Tibial nerve (tissue), 4 donors: ENCODE measurements at regions not wholly inside any gene's neighbourhood (a gene's known extent, or its start where the extent isn't known, plus 50 kb on each side); places are given as distances from the start of the nearest gene placed in this dataset.
"Not testable (repeated sequence)": the region's sequence is repeated elsewhere in the genome, so short reads cannot be mapped to it uniquely, and the experiment has no call there.

Experiments used
- DNase-seq, 2 donors: peaks; one replicate each; pipeline ENCODE4 v3.0.0-alpha.2; 2019; ENCODE audit warnings: low spot score in 2 of 2
- H3K27ac ChIP-seq, 4 donors: fragments of 200-600 bp; sonication (generic) in 3 of 4; one replicate each; pipeline ENCODE4 v1.5.1; 2017 to 2019; ENCODE audit warnings: mild to moderate bottlenecking in 1 of 4
- H3K27me3 ChIP-seq, 2 donors: fragments of 200-600 bp; sonication (generic) in 1 of 2; one replicate each; pipeline versions ENCODE4 v1.5.1 to v1.6.0; 2017 to 2019
- H3K36me3 ChIP-seq, 3 donors: fragments of 200-600 bp; sonication (generic); one replicate each; pipeline ENCODE4 v1.5.1; 2018 to 2019
- H3K4me1 ChIP-seq, 4 donors: fragments of 200-600 bp; sonication (generic) in 3 of 4; one replicate each; pipeline ENCODE4 v1.5.1; 2017 to 2019
- H3K4me3 ChIP-seq, 4 donors: fragments of 200-600 bp; sonication (generic) in 3 of 4; one replicate each; pipeline ENCODE4 v1.5.1; 2017 to 2019; ENCODE audit warnings: mild to moderate bottlenecking in 1 of 4, moderate library complexity in 1 of 4
- H3K9me3 ChIP-seq, 4 donors: fragments of 200-600 bp; sonication (generic) in 3 of 4; one replicate each; pipeline ENCODE4 v1.5.1; 2017 to 2019
- EP300 ChIP-seq, 2 donors: sonication (generic); formaldehyde crosslinking; IDR thresholded peaks; one replicate each; pipeline ENCODE4 v1.6.1; 2017; ENCODE audit warnings: antibody characterized with exemption in 2 of 2, mild to moderate bottlenecking in 1 of 2
- POLR2A ChIP-seq, 2 donors: fragments of 450-650 bp; IDR thresholded peaks; one replicate each; pipeline ENCODE4 v1.6.1; 2017; ENCODE audit warnings: antibody characterized with exemption in 2 of 2, mild to moderate bottlenecking in 2 of 2, moderate library complexity in 2 of 2
- WGBS, 2 donors: methylation state at CpG; one replicate each; pipeline ENCODE4 v1.1.5; 2018; 5-methylcytosine and 5-hydroxymethylcytosine counted together
- TF ChIP-seq, protein P1 (sequence below), 5 experiments: fragments of 200-600 bp in 3 of 5; fragments of 450-650 bp in 2 of 5; sonication (generic) in 3 of 5; IDR thresholded peaks; one replicate each; pipeline ENCODE4 v1.5.1; 2016 to 2019; ENCODE audit warnings: antibody characterized with exemption in 5 of 5, mild to moderate bottlenecking in 3 of 5, moderate library complexity in 2 of 5

DNA sequence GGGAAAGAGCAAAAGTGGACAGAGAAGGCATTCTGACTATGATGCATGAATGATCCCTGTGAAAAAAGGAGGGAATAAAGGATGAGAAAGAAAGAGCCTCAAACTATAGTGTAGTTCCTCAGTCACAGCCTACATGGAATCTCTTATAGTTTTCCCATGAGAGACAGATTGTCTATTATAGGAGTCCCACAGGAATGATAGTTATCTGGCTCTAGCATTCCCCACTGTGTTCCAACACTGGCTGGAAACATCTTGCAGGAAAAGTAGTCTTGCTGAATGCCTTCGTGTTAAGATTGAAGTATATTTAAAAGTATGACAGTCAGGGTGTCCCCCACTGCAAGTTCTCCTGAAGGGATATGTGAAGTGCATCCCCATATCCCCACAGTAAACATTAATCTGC is 641.5 kb upstream of the NECTIN3 start:
- TF ChIP-seq POLR2A (IDR thresholded peaks at IDR 0.05) (no peak), EP300 (IDR thresholded peaks at IDR 0.05) (no peak)
- TF ChIP-seq, protein P1, sequence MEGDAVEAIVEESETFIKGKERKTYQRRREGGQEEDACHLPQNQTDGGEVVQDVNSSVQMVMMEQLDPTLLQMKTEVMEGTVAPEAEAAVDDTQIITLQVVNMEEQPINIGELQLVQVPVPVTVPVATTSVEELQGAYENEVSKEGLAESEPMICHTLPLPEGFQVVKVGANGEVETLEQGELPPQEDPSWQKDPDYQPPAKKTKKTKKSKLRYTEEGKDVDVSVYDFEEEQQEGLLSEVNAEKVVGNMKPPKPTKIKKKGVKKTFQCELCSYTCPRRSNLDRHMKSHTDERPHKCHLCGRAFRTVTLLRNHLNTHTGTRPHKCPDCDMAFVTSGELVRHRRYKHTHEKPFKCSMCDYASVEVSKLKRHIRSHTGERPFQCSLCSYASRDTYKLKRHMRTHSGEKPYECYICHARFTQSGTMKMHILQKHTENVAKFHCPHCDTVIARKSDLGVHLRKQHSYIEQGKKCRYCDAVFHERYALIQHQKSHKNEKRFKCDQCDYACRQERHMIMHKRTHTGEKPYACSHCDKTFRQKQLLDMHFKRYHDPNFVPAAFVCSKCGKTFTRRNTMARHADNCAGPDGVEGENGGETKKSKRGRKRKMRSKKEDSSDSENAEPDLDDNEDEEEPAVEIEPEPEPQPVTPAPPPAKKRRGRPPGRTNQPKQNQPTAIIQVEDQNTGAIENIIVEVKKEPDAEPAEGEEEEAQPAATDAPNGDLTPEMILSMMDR (IDR thresholded peaks at IDR 0.05) = no peak
- H3K27ac ChIP-seq = no peak overlapping the region
- H3K27me3 ChIP-seq = no peaks in the 10 kb centered on the region
- H3K4me1 ChIP-seq = no peaks in the 10 kb centered on the region
- H3K36me3 ChIP-seq = no peaks in the 10 kb centered on the region
- no peak for DNase-seq
- no peak overlapping the region for H3K4me3 ChIP-seq
- WGBS, 2 donors = 53 to 73% methylated on average over 1 of the region's 1 CpG
- H3K9me3 ChIP-seq = no peaks in the 10 kb centered on the region

DNA sequence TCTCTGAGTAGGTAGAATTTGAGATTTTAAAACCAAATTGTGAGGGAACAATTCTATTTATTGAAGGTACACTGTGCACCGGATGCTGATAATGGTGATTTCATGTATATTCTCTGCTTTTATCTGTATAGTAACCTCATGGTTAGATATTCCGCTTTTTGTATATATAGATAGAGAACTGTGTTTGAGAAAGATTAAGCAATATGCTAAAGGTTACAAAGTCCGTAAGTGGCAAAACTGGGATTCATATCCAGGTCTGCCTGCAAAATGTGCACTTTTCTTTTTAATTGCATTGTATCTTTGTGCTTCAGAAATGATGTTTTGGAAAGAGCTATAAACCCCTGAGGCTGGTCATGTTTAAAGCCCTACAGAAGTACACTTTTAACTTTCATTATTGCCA is 635.4 kb upstream of the NECTIN3 start:
- H3K27me3 ChIP-seq = no peaks in the 10 kb centered on the region
- no peak for DNase-seq
- no peak for TF ChIP-seq POLR2A (IDR thresholded peaks at IDR 0.05)
- TF ChIP-seq EP300 (IDR thresholded peaks at IDR 0.05) = no peak
- TF ChIP-seq, protein P1 (IDR thresholded peaks at IDR 0.05) = no peak
- H3K36me3 ChIP-seq = no peaks in the 10 kb centered on the region
- H3K4me3 ChIP-seq = no peak overlapping the region
- no peaks in the 10 kb centered on the region for H3K9me3 ChIP-seq
- 81 to 94% methylated on average over 3 of the region's 3 CpGs for WGBS, 2 donors
- no peaks in the 10 kb centered on the region for H3K4me1 ChIP-seq
- no peak overlapping the region for H3K27ac ChIP-seq

DNA sequence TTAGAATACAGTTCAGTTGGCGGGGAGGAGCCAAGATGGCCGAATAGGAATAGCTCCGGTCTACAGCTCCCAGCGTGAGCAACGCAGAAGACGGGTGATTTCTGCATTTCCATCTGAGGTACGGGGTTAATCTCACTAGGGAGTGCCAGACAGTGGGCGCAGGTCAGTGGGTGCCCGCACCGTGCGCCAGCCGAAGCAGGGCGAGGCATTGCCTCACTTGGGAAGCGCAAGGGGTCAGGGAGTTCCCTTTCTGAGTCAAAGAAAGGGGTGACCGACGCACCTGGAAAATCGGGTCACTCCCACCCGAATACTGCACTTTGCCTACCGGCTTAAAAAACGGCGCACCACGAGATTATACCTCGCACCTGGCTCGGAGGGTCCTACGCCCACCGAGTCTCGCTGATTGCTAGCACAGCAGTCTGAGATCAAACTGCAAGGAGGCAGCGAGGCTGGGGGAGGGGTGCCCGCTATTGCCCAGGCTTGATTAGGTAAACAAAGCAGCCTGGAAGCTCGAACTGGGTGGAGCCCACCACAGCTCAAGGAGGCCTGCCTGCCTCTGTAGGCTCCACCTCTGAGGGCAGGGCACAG is 631.5 kb upstream of the NECTIN3 start:
- not testable (repeated sequence) for H3K4me3 ChIP-seq, H3K4me1 ChIP-seq, H3K27me3 ChIP-seq, DNase-seq, H3K9me3 ChIP-seq, H3K27ac ChIP-seq, H3K36me3 ChIP-seq
- 89 to 91% methylated on average over 29 to 30 of the region's 30 CpGs for WGBS, 2 donors

DNA sequence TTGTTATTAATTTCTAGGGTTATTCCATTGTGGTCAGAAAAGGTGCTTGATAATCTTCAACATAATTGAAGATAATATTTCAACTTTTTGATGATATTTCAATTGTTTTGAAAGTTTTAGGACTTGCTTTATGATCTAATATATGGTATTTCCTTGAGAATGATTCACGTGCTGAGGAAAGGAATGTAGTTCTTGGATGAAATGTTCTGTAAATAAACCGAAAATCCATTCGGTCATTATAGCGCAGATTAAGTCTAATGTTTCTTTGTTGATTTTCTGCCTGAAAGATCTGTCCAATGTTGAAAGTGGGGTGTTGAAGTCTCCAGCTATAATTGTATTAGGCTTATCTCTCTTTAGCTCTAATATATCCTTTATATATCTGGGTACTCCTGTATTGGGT is 617.5 kb upstream of the NECTIN3 start:
- H3K4me3 ChIP-seq = no peak overlapping the region
- no peaks in the 10 kb centered on the region for H3K4me1 ChIP-seq
- no peak overlapping the region for H3K27ac ChIP-seq
- TF ChIP-seq, protein P1 (IDR thresholded peaks at IDR 0.05) = no peak
- no peak for TF ChIP-seq POLR2A (IDR thresholded peaks at IDR 0.05)
- TF ChIP-seq EP300 (IDR thresholded peaks at IDR 0.05) = no peak
- H3K36me3 ChIP-seq = no peaks in the 10 kb centered on the region
- 88 to 90% methylated on average over 4 of the region's 4 CpGs for WGBS, 2 donors
- DNase-seq = no peak
- no peaks in the 10 kb centered on the region for H3K9me3 ChIP-seq
- no peaks in the 10 kb centered on the region for H3K27me3 ChIP-seq

DNA sequence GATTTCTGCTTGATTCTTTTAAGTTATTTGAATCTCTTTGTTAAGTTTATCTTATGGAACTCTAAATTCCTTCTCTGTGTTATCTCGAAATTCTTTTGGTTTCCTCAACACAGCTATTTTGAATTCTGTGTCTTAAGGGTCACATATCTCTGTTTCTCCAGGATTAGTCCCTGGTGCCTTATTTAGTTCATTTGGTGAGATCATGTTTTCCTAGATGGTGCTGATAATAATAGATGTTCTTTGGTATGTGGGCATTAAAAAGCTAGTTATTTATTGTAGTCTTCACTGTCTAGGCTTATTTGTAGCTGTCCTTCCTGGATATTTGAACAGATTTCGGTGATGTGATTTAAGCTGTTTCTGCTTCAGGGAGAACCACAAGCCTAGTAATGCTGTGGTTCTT is 615.6 kb upstream of the NECTIN3 start:
- DNase-seq = no peak
- H3K9me3 ChIP-seq = no peaks in the 10 kb centered on the region
- no peaks in the 10 kb centered on the region for H3K27me3 ChIP-seq
- H3K4me3 ChIP-seq = no peak overlapping the region
- 83 to 88% methylated on average over 2 of the region's 2 CpGs for WGBS, 2 donors
- H3K36me3 ChIP-seq = no peaks in the 10 kb centered on the region
- no peaks in the 10 kb centered on the region for H3K4me1 ChIP-seq
- TF ChIP-seq, protein P1 (IDR thresholded peaks at IDR 0.05) = no peak
- TF ChIP-seq POLR2A (IDR thresholded peaks at IDR 0.05) = no peak
- TF ChIP-seq EP300 (IDR thresholded peaks at IDR 0.05) = no peak
- no peak overlapping the region for H3K27ac ChIP-seq
